ENCODE measurements at regions not wholly inside any gene's neighbourhood (a gene's known extent, or its start where the extent isn't known, plus 50 kb on each side); places are given as distances from the start of the nearest gene placed in this dataset.
A peak's percentile ranks its signal among the peaks of the same experiment; 100 is the strongest.
"Not testable (repeated sequence)": the region's sequence is repeated elsewhere in the genome, so short reads cannot be mapped to it uniquely, and the experiment has no call there.

- H3K4me3 ChIP-seq: no peak overlapping the region
- in situ Hi-C loops (cut with MboI): no loop called here
- WGBS, 2 experiments (ENCODE audit: low coverage in 1 of 2, low lambda C conversion rate in 2 of 2, missing lambda C conversion rate in 2 of 2): 46 to 50% methylated on average over 5 of the region's 5 CpGs
- no peak overlapping the region for H3K4me2 ChIP-seq (ENCODE audit: unreplicated experiment)
- H3K9ac ChIP-seq: no peak overlapping the region
- no peaks in the 10 kb centered on the region for H3F3A ChIP-seq (ENCODE audit: insufficient read depth)
- H3K27ac ChIP-seq: no peak overlapping the region
- DNase-seq: no peak
- no peaks in the 10 kb centered on the region for H3K4me1 ChIP-seq (ENCODE audit: insufficient read depth)
- H3K79me2 ChIP-seq (ENCODE audit: insufficient read depth): no peaks in the 10 kb centered on the region
- no peaks in the 10 kb centered on the region for H3K36me3 ChIP-seq (ENCODE audit: low read depth)
- no peaks in the 10 kb centered on the region for H4K20me1 ChIP-seq (ENCODE audit: insufficient read depth)
- H3K27me3 ChIP-seq (replicated peaks; ENCODE audit: insufficient read depth): no peaks in the 10 kb centered on the region
- no peaks in the 10 kb centered on the region for H3K9me3 ChIP-seq (ENCODE audit: low read depth)
- no peak for TF ChIP-seq EZH2 (IDR thresholded peaks at IDR 0.05; ENCODE audit: insufficient read depth, poor library complexity, severe bottlenecking)
- no peak overlapping the region for H2AFZ ChIP-seq
- no peaks in the 10 kb centered on the region for H3K9me2 ChIP-seq (ENCODE audit: insufficient read depth)
Observed at GRCh38 chr20:40019510-40019909, 669.5 kb downstream of the MAFB start.

DNA sequence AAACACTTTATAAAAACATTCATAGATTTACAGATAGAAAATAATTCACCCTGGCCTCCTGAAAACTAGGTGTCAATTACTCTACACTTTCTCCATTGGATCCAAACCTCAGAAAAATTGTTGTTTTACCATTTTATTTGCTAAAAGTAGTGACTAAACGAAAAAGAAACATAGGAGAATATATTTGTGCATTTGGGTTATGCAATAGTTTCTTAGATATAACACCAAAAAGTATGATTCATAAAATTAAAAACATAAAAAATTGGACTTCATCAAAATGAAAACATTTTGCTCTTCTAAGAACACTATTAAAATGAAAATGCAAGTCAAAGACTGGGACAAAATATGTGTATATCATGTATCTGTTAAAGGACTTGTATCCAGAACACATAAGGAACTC is 671.3 kb downstream of the MAFB start:
- H3K4me2 ChIP-seq (ENCODE audit: unreplicated experiment): no peak overlapping the region
- H3K9ac ChIP-seq: no peak overlapping the region
- no peaks in the 10 kb centered on the region for H3K9me3 ChIP-seq (ENCODE audit: low read depth)
- no peak overlapping the region for H3K27ac ChIP-seq
- 4 to 10% methylated on average over 1 of the region's 1 CpG for WGBS, 2 experiments (ENCODE audit: low coverage in 1 of 2, low lambda C conversion rate in 2 of 2, missing lambda C conversion rate in 2 of 2)
- in situ Hi-C loops (cut with MboI): no loop called here
- no peaks in the 10 kb centered on the region for H3K79me2 ChIP-seq (ENCODE audit: insufficient read depth)
- no peaks in the 10 kb centered on the region for H3F3A ChIP-seq (ENCODE audit: insufficient read depth)
- no peaks in the 10 kb centered on the region for H4K20me1 ChIP-seq (ENCODE audit: insufficient read depth)
- TF ChIP-seq EZH2phosphoT487 (IDR thresholded peaks at IDR 0.05; ENCODE audit: insufficient read depth, low read depth): no peak
- TF ChIP-seq EZH2 (IDR thresholded peaks at IDR 0.05; ENCODE audit: insufficient read depth, poor library complexity, severe bottlenecking): no peak
- H3K4me1 ChIP-seq (ENCODE audit: insufficient read depth): no peaks in the 10 kb centered on the region
- H3K9me2 ChIP-seq (ENCODE audit: insufficient read depth): no peaks in the 10 kb centered on the region
- no peaks in the 10 kb centered on the region for H3K27me3 ChIP-seq (replicated peaks; ENCODE audit: insufficient read depth)
- no peak overlapping the region for H3K4me3 ChIP-seq
- H2AFZ ChIP-seq: no peak overlapping the region
- DNase-seq: peak; percentile 4
- no peaks in the 10 kb centered on the region for H3K36me3 ChIP-seq (ENCODE audit: low read depth)

DNA sequence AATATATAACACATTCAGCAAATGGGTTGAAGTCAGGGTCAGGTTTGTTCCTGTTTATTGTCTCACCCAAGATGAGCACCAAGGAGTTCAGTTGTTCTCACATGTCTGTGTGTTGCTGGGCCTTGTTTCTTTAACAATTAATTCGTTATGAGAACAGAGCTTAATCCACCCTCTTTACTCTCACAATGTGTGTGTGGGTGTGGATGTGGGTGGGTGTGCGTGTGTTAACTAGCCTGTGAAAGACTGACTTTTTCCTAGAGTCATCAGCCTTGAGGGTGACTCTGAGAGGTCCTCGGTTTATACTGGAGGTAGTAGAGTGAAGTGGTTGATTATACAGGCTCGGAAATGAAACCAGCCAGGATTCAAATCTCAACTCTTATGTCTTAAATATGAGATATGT is 672.1 kb downstream of the MAFB start:
- Histone ChIP-seq H3K9ac (no peak overlapping the region), H2AFZ (no peak overlapping the region), H3K36me3 (ENCODE audit: low read depth) (no peaks in the 10 kb centered on the region), H3K27me3 (replicated peaks; ENCODE audit: insufficient read depth) (no peaks in the 10 kb centered on the region), H3K79me2 (ENCODE audit: insufficient read depth) (no peaks in the 10 kb centered on the region), H3K4me2 (ENCODE audit: unreplicated experiment) (no peak overlapping the region), H3K4me3 (no peak overlapping the region), H3K9me2 (ENCODE audit: insufficient read depth) (no peaks in the 10 kb centered on the region), H3K4me1 (ENCODE audit: insufficient read depth) (no peaks in the 10 kb centered on the region), H3K27ac (no peak overlapping the region), H4K20me1 (ENCODE audit: insufficient read depth) (no peaks in the 10 kb centered on the region), H3K9me3 (ENCODE audit: low read depth) (no peaks in the 10 kb centered on the region), H3F3A (ENCODE audit: insufficient read depth) (no peaks in the 10 kb centered on the region)
- DNase-seq: no peak
- in situ Hi-C loops (cut with MboI): no loop called here
- 56 to 60% methylated on average over 4 of the region's 4 CpGs for WGBS, 2 experiments (ENCODE audit: low coverage in 1 of 2, low lambda C conversion rate in 2 of 2, missing lambda C conversion rate in 2 of 2)
- no peak for TF ChIP-seq EZH2phosphoT487 (IDR thresholded peaks at IDR 0.05; ENCODE audit: insufficient read depth, low read depth)
- no peak for TF ChIP-seq EZH2 (IDR thresholded peaks at IDR 0.05; ENCODE audit: insufficient read depth, poor library complexity, severe bottlenecking)

DNA sequence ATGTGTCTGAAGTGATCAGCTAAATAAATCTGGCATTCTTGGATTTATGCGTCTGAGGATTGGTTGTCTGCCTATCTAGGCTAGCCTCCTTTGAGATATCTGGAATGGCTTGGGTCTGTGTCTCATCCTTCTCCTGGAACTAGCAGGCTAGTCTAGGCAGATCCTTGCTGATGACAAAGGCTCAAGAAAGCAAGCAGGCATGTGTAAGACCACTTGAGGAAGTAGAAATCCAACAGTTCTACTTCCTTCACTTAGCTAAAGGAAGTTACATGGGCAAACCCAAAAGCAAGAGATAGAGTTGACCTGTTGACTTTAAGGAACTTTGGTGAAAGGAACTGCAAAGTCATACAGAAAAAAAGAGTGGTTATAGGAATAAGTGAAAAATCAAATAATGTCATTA is 672.6 kb downstream of the MAFB start:
- H3K27ac ChIP-seq: no peak overlapping the region
- H3K9ac ChIP-seq: no peak overlapping the region
- H4K20me1 ChIP-seq (ENCODE audit: insufficient read depth): no peaks in the 10 kb centered on the region
- in situ Hi-C loops (cut with MboI): no loop called here
- H3K4me2 ChIP-seq (ENCODE audit: unreplicated experiment): no peak overlapping the region
- H3K27me3 ChIP-seq (replicated peaks; ENCODE audit: insufficient read depth): no peaks in the 10 kb centered on the region
- no peaks in the 10 kb centered on the region for H3K4me1 ChIP-seq (ENCODE audit: insufficient read depth)
- no peaks in the 10 kb centered on the region for H3K9me3 ChIP-seq (ENCODE audit: low read depth)
- no peak overlapping the region for H2AFZ ChIP-seq
- WGBS, 2 experiments (ENCODE audit: low coverage in 1 of 2, low lambda C conversion rate in 2 of 2, missing lambda C conversion rate in 2 of 2): 26 to 29% methylated on average over 1 of the region's 1 CpG
- no peaks in the 10 kb centered on the region for H3F3A ChIP-seq (ENCODE audit: insufficient read depth)
- no peak for DNase-seq
- H3K79me2 ChIP-seq (ENCODE audit: insufficient read depth): no peaks in the 10 kb centered on the region
- H3K4me3 ChIP-seq: no peak overlapping the region
- no peaks in the 10 kb centered on the region for H3K36me3 ChIP-seq (ENCODE audit: low read depth)
- H3K9me2 ChIP-seq (ENCODE audit: insufficient read depth): no peaks in the 10 kb centered on the region
- no peak for TF ChIP-seq EZH2 (IDR thresholded peaks at IDR 0.05; ENCODE audit: insufficient read depth, poor library complexity, severe bottlenecking)
- no peak for TF ChIP-seq EZH2phosphoT487 (IDR thresholded peaks at IDR 0.05; ENCODE audit: insufficient read depth, low read depth)

DNA sequence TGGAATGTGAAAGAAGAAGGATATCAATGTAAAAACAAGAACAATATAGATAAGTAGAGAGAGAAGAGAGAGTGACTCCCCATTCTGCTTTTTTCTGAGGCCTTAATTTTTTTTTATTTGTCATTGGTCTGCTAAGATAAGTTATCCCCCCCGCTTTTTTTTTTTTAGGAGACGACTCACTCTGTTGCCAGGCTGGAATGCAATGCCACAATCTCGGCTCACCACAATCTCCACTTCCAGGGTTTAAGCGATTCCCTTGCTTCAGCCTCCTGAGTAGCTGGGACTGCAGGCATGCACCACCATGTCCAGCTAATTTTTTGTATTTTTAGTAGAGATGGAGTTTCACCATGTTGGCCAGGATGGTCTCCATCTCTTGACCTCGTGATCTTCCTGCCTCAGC is 677.0 kb downstream of the MAFB start:
- H3K79me2 ChIP-seq (ENCODE audit: insufficient read depth); H3F3A ChIP-seq (ENCODE audit: insufficient read depth); H3K27ac ChIP-seq; H2AFZ ChIP-seq; H3K9ac ChIP-seq; H3K36me3 ChIP-seq (ENCODE audit: low read depth); H3K9me2 ChIP-seq (ENCODE audit: insufficient read depth); H3K9me3 ChIP-seq (ENCODE audit: low read depth); H4K20me1 ChIP-seq (ENCODE audit: insufficient read depth); H3K4me3 ChIP-seq; H3K27me3 ChIP-seq (replicated peaks; ENCODE audit: insufficient read depth); DNase-seq; in situ Hi-C loops (cut with MboI); H3K4me2 ChIP-seq (ENCODE audit: unreplicated experiment): not testable (repeated sequence)
- WGBS, 2 experiments (ENCODE audit: low coverage in 1 of 2, low lambda C conversion rate in 2 of 2, missing lambda C conversion rate in 2 of 2): 45 to 46% methylated on average over 5 of the region's 5 CpGs
- H3K4me1 ChIP-seq (ENCODE audit: insufficient read depth): peaks cover 15% of the 10 kb centered on the region; the same call in 1 of the 2 replicates
